ENCODE measurements at regions not wholly inside any gene's neighbourhood (a gene's known extent, or its start where the extent isn't known, plus 50 kb on each side); places are given as distances from the start of the nearest gene placed in this dataset.
"Not testable (repeated sequence)": the region's sequence is repeated elsewhere in the genome, so short reads cannot be mapped to it uniquely, and the experiment has no call there.

- no peak for TF ChIP-seq ZNF274 (IDR thresholded peaks at IDR 0.05; ENCODE audit: low read depth, low read length)
- no peak overlapping the region for H3K4me3 ChIP-seq (ENCODE audit: low read length)
These were observed 50.3 kb upstream of the OSBPL11 start for GRCh38 chr3:125645616-125646015.

- TF ChIP-seq ZNF274 (IDR thresholded peaks at IDR 0.05; ENCODE audit: low read depth, low read length) = no peak
- no peak overlapping the region for H3K4me3 ChIP-seq (ENCODE audit: low read length)
These were observed 51.3 kb upstream of the OSBPL11 start for GRCh38 chr3:125646581-125646980.

DNA sequence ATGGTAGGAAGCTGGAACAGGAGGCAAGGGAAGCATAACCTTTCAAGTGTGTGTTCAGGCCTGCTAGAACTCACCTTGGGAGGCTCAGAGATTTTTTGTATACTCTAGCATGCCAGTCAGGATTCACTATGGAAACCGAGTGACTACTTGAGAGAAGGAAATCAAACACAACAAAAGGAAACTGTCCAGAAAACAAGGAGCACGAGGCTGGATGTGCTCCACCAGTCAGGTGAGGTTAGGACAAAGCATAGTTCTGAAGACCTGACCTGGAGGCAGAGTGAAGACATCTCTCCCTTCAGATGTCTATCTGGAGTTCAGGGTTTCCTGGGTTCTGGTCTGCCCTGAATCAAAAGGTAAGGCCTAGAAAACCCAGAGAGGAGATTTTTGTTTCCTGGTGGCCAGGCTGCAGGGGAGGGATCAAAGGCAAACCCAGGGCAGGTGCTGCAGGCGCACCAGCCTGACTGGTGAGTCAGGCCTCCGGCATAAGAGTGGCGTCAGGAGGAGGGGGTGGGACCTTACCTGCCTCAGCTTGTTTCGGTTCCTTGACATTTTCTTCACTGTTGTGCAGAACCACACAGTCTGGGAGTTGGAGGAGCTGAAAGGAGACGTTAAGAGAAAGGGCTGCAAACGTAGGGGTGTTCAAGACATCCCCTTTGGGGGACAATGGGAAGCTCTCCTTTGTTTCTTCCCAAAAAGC lies 52.2 kb upstream of the OSBPL11 start:
- TF ChIP-seq ZNF274 (IDR thresholded peaks at IDR 0.05; ENCODE audit: low read depth, low read length) = no peak
- no peak overlapping the region for H3K4me3 ChIP-seq (ENCODE audit: low read length)

GRCh38 chr3:125651244-125651643 lies 55.9 kb upstream of the OSBPL11 start:
- no peak overlapping the region for H3K4me3 ChIP-seq (ENCODE audit: low read length)
- TF ChIP-seq ZNF274 (IDR thresholded peaks at IDR 0.05; ENCODE audit: low read depth, low read length) = no peak

GRCh38 chr3:125652349-125652748 lies 57.1 kb upstream of the OSBPL11 start:
- TF ChIP-seq ZNF274 (IDR thresholded peaks at IDR 0.05; ENCODE audit: low read depth, low read length) = no peak
- H3K4me3 ChIP-seq (ENCODE audit: low read length) = no peak overlapping the region

DNA sequence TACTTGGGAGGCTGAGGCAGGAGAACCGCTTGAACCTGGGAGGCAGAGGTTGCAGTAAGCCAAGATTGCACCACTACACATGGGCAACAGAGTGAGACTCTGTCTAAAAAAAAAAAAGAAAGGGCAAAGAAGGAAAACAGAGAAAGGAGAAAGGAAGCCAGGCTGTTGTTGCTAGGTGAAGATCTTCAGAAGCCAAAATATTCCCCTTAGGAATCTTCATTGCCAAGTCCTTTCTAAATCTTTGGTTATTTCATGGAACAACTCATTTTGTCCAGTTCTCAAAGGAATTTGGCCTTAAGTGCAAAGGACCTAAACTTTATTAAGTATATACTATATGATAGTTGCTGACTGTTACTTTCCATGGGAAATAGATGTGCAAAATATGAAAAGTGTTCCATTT lies 59.2 kb upstream of the OSBPL11 start:
- TF ChIP-seq ZNF274 (IDR thresholded peaks at IDR 0.05; ENCODE audit: low read depth, low read length) = no peak
- no peak overlapping the region for H3K4me3 ChIP-seq (ENCODE audit: low read length)

GRCh38 chr3:125662675-125663074 lies 67.4 kb upstream of the OSBPL11 start:
- no peak overlapping the region for H3K4me3 ChIP-seq (ENCODE audit: low read length)
- TF ChIP-seq ZNF274 (IDR thresholded peaks at IDR 0.05; ENCODE audit: low read depth, low read length) = no peak

- TF ChIP-seq ZNF274 (IDR thresholded peaks at IDR 0.05; ENCODE audit: low read depth, low read length) = no peak
These were observed 75.1 kb upstream of the OSBPL11 start for GRCh38 chr3:125670352-125670751.

DNA sequence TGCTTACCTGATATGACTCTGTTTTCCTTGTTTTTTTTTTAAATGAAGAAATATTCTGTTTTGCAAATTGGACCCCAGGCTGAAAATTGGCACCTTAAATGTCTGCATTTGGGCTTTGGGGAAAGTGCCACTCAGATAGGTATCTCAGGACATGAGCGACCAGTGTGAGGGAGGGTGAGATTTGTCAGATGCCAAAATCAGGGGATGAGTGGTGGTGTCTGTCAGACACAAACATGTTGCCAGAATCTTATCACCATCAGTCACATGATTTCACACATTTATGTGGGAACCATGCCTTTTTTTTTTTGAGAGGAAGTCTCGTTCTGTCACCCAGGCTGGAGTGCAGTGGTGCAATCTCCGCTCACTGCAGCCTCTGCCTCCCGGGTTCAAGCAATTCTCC lies 75.6 kb upstream of the OSBPL11 start:
- H3K4me3 ChIP-seq (ENCODE audit: low read length) = no peak overlapping the region
- TF ChIP-seq ZNF274 (IDR thresholded peaks at IDR 0.05; ENCODE audit: low read depth, low read length) = no peak

More at GRCh38 chr3:125670352-125670751, 75.1 kb upstream of the OSBPL11 start:
- no peak overlapping the region for H3K4me3 ChIP-seq (ENCODE audit: low read length)

DNA sequence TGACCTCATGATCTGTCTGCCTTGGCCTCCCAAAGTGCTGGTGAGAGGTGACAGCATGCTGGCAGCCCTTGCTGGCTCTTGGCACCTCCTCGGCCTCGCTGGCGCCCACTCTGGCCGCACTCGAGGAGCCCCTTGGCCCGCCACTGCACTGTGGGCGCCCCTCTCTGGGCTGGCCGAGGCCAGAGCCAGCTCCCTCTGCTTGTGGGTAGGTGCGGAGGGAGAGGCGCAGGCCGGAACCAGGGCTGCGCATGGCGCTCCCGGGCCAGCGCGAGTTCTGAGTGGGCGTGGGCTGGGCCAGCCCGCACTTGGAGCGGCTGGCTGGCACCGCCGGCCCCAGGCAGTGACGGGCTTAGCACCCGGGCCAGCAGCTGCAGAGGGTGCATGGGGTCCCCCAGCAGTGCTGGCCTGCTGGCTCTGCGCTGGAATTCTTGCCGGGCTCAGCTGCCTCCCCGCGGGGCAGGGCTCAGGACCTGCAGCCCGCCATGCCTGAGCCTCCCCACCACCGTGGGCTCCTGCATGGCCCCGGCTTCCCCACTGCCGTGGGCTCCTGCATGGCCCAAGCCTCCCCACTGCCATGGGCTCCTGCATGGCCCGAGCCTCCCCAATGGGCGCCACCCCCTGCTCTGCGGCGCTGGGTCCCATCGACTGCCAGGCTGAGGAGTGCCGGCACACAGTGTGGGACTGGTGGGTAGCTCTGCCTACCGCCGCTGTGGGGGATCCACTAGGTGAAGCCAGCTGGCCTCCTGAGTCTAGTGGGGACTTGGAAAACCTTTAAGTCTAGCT lies 76.4 kb upstream of the OSBPL11 start:
- no peak overlapping the region for H3K4me3 ChIP-seq (ENCODE audit: low read length)
- no peak for TF ChIP-seq ZNF274 (IDR thresholded peaks at IDR 0.05; ENCODE audit: low read depth, low read length)

- H3K4me3 ChIP-seq (ENCODE audit: low read length) = no peak overlapping the region
- TF ChIP-seq ZNF274 (IDR thresholded peaks at IDR 0.05; ENCODE audit: low read depth, low read length) = no peak
These were observed 80.5 kb upstream of the OSBPL11 start for GRCh38 chr3:125675791-125676190.

DNA sequence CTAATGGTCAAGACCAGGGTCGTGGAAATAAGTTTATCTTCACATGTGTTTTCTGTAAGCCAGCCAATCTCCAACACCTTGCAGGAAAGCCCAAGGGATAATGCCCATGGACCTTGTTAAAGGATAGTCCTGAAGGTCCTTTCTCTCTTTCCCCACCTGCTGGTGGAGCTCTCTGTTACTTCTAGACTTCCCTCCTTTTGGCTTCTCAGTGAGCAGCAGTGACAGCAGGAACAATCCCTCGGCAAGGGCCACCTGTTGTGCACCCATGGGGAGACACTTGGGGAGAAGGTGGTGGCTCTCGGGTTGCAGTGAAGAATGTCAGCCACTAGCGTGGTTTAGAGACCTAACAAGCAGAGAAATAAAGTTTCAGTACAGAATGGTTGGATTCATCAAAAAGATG lies 84.0 kb upstream of the OSBPL11 start:
- TF ChIP-seq ZNF274 (IDR thresholded peaks at IDR 0.05; ENCODE audit: low read depth, low read length) = no peak
- no peak overlapping the region for H3K4me3 ChIP-seq (ENCODE audit: low read length)

DNA sequence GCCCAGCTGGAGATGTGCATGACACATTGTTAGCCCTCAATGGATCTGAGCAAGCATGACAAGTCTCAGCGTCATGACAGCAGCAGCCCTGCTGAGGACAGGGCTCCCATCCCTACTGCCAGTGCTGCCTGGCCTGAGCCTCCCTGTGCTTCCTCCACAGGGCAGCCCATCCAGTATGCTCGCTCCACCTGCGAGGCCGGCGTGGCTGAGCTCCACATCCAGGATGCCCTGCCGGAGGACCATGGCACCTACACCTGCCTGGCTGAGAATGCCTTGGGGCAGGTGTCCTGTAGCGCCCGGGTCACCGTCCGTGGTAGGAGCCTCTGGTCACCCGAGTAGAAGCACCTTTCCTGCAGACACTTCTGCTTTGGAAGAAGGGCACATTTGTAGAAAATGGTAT lies 85.8 kb upstream of the OSBPL11 start:
- TF ChIP-seq ZNF274 (IDR thresholded peaks at IDR 0.05; ENCODE audit: low read depth, low read length) = no peak
- H3K4me3 ChIP-seq (ENCODE audit: low read length) = no peak overlapping the region

GRCh38 chr3:125681906-125682305 lies 86.6 kb upstream of the OSBPL11 start:
- not testable (repeated sequence) for H3K4me3 ChIP-seq (ENCODE audit: low read length)

DNA sequence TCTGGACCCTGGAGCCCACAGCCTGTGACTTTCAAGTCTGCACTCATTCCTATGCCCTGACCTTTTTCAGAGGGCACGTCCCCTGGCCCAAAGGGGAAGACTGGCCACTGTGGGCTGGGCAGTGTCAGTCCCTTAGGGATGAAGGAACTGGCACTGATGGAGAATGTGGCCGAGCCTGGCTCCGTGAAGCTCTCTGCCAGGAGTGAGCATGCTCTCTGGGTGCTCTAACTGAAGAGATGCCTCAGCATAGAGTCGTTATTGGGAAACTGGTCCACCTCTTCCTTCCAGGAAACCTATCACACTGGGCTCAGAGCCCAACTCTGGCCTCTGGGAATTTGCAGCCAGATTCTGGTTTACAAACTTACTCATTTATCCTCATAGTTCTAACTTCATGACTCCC lies 87.3 kb upstream of the OSBPL11 start:
- not testable (repeated sequence) for H3K4me3 ChIP-seq (ENCODE audit: low read length)

All from GM08714 (cell line).